ENCODE measurements at regions not wholly inside any gene's neighbourhood (a gene's known extent, or its start where the extent isn't known, plus 50 kb on each side); places are given as distances from the start of the nearest gene placed in this dataset.

DNA sequence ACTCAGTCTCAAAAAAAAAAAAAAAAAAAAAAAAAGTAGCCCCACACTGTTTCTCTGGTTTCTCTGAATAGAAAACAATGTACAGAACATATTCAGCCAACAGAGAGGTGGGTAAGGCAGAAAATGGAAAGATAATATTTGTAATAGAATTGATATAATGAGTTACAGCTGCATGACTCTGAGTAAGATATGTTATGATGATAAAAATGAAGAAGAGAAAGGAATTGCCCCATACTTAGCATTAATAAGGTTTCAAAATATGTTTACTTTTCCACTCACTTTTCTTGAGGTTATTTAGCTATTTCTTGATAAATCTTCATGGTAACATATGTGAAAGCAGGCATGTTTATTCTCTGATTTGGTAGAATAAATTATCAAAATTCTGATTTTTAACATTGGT is 100.9 kb upstream of the ROBO2 start:
- TF ChIP-seq, protein P1, sequence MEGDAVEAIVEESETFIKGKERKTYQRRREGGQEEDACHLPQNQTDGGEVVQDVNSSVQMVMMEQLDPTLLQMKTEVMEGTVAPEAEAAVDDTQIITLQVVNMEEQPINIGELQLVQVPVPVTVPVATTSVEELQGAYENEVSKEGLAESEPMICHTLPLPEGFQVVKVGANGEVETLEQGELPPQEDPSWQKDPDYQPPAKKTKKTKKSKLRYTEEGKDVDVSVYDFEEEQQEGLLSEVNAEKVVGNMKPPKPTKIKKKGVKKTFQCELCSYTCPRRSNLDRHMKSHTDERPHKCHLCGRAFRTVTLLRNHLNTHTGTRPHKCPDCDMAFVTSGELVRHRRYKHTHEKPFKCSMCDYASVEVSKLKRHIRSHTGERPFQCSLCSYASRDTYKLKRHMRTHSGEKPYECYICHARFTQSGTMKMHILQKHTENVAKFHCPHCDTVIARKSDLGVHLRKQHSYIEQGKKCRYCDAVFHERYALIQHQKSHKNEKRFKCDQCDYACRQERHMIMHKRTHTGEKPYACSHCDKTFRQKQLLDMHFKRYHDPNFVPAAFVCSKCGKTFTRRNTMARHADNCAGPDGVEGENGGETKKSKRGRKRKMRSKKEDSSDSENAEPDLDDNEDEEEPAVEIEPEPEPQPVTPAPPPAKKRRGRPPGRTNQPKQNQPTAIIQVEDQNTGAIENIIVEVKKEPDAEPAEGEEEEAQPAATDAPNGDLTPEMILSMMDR (conservative IDR thresholded peaks at IDR 0.05; ENCODE audit: low read depth, low read length), result no peak
- DNase-seq (ENCODE audit: low read depth), result no peak
- H3K4me3 ChIP-seq (ENCODE audit: low read depth, low read length), result no peak overlapping the region

GRCh38 chr3:76940181-76940770 is 99.6 kb upstream of the ROBO2 start:
- TF ChIP-seq, protein P1 (conservative IDR thresholded peaks at IDR 0.05; ENCODE audit: low read depth, low read length), result no peak
- DNase-seq (ENCODE audit: low read depth), result no peak
- H3K4me3 ChIP-seq (ENCODE audit: low read depth, low read length), result no peak overlapping the region

GRCh38 chr3:76941376-76941775 is 98.5 kb upstream of the ROBO2 start:
- no peak for DNase-seq (ENCODE audit: low read depth)
- TF ChIP-seq, protein P1 (conservative IDR thresholded peaks at IDR 0.05; ENCODE audit: low read depth, low read length), result no peak
- H3K4me3 ChIP-seq (ENCODE audit: low read depth, low read length), result no peak overlapping the region

DNA sequence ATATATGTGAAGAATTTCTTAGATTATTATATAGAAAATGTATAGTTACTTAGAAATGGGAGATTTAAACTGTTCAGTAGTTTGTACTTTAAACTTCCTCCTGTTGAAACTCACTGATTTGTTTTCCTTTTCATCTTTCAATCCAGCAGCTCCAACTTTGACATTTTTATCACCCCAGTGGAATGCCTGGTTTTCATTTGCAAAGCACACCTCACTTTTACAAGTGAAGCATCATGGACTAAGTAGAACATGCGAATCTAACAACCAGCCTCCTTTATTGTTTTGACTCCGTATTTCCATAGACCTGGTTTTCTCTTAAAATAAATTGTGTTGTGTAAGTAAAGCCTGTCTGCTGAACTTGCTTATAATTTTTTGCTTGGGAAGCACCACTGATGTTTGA is 97.8 kb upstream of the ROBO2 start:
- H3K4me3 ChIP-seq (ENCODE audit: low read depth, low read length), result no peak overlapping the region
- DNase-seq (ENCODE audit: low read depth), result no peak

GRCh38 chr3:76943058-76943457 is 96.8 kb upstream of the ROBO2 start:
- DNase-seq (ENCODE audit: low read depth), result peak; percentile 41
- H3K4me3 ChIP-seq (ENCODE audit: low read depth, low read length), result no peak overlapping the region
- TF ChIP-seq, protein P1 (conservative IDR thresholded peaks at IDR 0.05; ENCODE audit: low read depth, low read length), result no peak

More for the DNA sequence above, 97.8 kb upstream of the ROBO2 start:
- TF ChIP-seq, protein P1 (conservative IDR thresholded peaks at IDR 0.05; ENCODE audit: low read depth, low read length), result no peak

GRCh38 chr3:76943671-76944070 is 96.2 kb upstream of the ROBO2 start:
- H3K4me3 ChIP-seq (ENCODE audit: low read depth, low read length), result no peak overlapping the region
- TF ChIP-seq, protein P1 (conservative IDR thresholded peaks at IDR 0.05; ENCODE audit: low read depth, low read length), result no peak
- no peak for DNase-seq (ENCODE audit: low read depth)

GRCh38 chr3:76949033-76949432 is 90.9 kb upstream of the ROBO2 start:
- no peak for DNase-seq (ENCODE audit: low read depth)
- TF ChIP-seq, protein P1 (conservative IDR thresholded peaks at IDR 0.05; ENCODE audit: low read depth, low read length), result no peak
- no peak overlapping the region for H3K4me3 ChIP-seq (ENCODE audit: low read depth, low read length)
